Stomach smooth muscle (tissue), 2 donors: ENCODE measurements at regions not wholly inside any gene's neighbourhood (a gene's known extent, or its start where the extent isn't known, plus 50 kb on each side); places are given as distances from the start of the nearest gene placed in this dataset.

Source experiments
- H3K27ac ChIP-seq: one replicate; pipeline ENCODE4 v1.7.0; 2013; ENCODE audit warnings: mild to moderate bottlenecking, low read length, inconsistent platforms
- H3K27me3 ChIP-seq, 2 donors: one replicate each; pipeline ENCODE4 v1.7.0; 2013; ENCODE audit warnings: low read length in 2 of 2; ENCODE audit not compliant: insufficient read depth in 2 of 2, control insufficient read depth in 1 of 2
- H3K36me3 ChIP-seq, 2 donors: one replicate each; pipeline ENCODE4 v1.7.0; 2013; ENCODE audit warnings: low read length in 2 of 2; ENCODE audit not compliant: control insufficient read depth in 2 of 2, insufficient read depth in 2 of 2
- H3K4me1 ChIP-seq: one replicate; pipeline ENCODE4 v1.7.0; 2013; ENCODE audit warnings: low read length; ENCODE audit not compliant: control insufficient read depth, insufficient read depth
- H3K4me3 ChIP-seq, 2 donors: one replicate each; pipeline ENCODE4 v1.7.0; 2013; ENCODE audit warnings: low read length in 2 of 2
- H3K9ac ChIP-seq, 2 donors: one replicate each; pipeline ENCODE4 v1.7.0; 2013; ENCODE audit warnings: low read length in 2 of 2, mild to moderate bottlenecking in 1 of 2
- H3K9me3 ChIP-seq, 2 donors: one replicate each; pipeline ENCODE4 v1.7.0; 2013; ENCODE audit warnings: low read length in 2 of 2; ENCODE audit not compliant: control insufficient read depth in 2 of 2
- donor health status: healthy.
- donor health status: Pancreatic carcinoma.

DNA sequence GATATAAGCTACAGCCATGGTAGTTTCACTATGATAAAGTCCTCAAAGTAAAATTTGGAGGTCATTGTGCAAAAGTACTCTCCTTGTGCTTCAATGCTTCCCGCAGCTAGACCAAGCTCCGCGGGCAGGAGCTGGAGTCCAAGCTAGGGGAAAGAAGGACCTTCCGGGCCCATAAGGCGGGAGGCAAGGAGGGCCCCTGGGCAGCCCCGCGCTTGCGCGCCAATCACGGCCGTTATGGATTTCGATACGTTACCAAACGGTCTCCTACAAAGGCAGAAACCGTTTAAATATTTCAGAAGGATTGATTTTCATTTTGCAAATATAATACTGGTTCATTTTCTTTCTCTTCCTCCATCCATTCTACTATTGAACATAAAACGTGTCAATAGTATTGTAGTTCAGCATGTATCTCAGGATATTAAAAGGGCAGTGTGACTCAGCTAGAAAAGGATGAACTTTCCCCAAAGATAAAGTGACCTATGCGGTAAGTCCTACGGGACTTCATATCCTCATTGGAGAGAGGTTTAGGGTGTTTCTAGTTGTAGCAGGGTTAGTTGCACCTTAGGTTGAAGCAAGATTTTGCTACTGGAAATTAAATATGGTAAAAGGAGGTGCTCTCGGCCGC, 128.0 kb downstream of the KIF20B start:
- H3K36me3 ChIP-seq, result no peaks in the 10 kb centered on the region
- H3K4me1 ChIP-seq, result no peaks in the 10 kb centered on the region
- no peak overlapping the region for H3K9ac ChIP-seq
- H3K4me3 ChIP-seq, result no peak overlapping the region
- no peaks in the 10 kb centered on the region for H3K9me3 ChIP-seq
- H3K27me3 ChIP-seq, result no peaks in the 10 kb centered on the region
- H3K27ac ChIP-seq, result no peak overlapping the region

DNA sequence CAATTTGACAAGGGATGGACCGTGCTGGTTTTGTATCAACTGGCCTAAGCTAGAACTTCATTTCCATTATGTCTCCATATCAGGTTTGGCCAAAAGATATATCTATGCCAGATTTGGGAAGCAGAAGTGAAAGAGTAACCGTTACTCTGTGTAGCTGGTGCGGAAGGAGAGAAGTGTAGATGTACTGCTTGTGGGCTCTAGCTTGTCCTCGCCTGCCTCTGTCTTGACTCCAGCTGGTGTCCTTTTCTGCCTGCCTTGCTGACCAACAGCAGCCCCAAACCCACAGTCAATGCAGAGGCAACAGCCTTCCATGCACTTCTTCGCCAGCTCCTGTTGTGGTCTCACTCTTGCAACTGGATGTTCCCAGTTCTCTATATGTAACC, 128.5 kb downstream of the KIF20B start:
- no peak overlapping the region for H3K27ac ChIP-seq
- H3K4me3 ChIP-seq, result no peak overlapping the region
- H3K9ac ChIP-seq, result no peak overlapping the region
- H3K4me1 ChIP-seq, result no peaks in the 10 kb centered on the region
- no peaks in the 10 kb centered on the region for H3K9me3 ChIP-seq
- no peaks in the 10 kb centered on the region for H3K36me3 ChIP-seq
- no peaks in the 10 kb centered on the region for H3K27me3 ChIP-seq

- H3K4me1 ChIP-seq, result no peaks in the 10 kb centered on the region
- H3K9ac ChIP-seq, result no peak overlapping the region
- H3K4me3 ChIP-seq, result no peak overlapping the region
- no peaks in the 10 kb centered on the region for H3K36me3 ChIP-seq
- no peaks in the 10 kb centered on the region for H3K27me3 ChIP-seq
- no peak overlapping the region for H3K27ac ChIP-seq
- H3K9me3 ChIP-seq, result no peaks in the 10 kb centered on the region
These were observed 129.2 kb downstream of the KIF20B start for GRCh38 chr10:89830624-89831023.

DNA sequence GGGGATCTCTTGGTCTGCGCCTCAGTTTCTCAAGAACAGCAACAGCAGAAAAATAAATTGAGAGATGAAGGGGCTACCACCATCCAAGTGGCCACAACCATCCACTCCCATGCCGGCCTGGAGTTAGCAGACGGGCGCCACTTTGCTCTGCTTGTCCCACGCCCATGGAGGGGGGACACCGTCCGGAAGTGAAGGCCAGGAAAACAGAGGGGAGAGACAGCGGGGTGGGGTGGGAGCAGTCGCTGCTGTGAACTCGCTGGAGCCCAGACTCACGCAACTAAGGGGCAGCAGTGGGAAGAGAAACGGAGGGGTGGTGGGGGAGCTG, 135.4 kb downstream of the KIF20B start:
- no peaks in the 10 kb centered on the region for H3K27me3 ChIP-seq
- peak overlapping the region; percentile 77 to 78 for H3K9ac ChIP-seq
- H3K4me1 ChIP-seq, result peaks cover 6% of the 10 kb centered on the region
- peak overlapping the region; percentile 77 to 86 for H3K4me3 ChIP-seq
- H3K9me3 ChIP-seq, result no peaks in the 10 kb centered on the region
- H3K36me3 ChIP-seq, result no peaks in the 10 kb centered on the region
- H3K27ac ChIP-seq, result peak overlapping the region; percentile 37

DNA sequence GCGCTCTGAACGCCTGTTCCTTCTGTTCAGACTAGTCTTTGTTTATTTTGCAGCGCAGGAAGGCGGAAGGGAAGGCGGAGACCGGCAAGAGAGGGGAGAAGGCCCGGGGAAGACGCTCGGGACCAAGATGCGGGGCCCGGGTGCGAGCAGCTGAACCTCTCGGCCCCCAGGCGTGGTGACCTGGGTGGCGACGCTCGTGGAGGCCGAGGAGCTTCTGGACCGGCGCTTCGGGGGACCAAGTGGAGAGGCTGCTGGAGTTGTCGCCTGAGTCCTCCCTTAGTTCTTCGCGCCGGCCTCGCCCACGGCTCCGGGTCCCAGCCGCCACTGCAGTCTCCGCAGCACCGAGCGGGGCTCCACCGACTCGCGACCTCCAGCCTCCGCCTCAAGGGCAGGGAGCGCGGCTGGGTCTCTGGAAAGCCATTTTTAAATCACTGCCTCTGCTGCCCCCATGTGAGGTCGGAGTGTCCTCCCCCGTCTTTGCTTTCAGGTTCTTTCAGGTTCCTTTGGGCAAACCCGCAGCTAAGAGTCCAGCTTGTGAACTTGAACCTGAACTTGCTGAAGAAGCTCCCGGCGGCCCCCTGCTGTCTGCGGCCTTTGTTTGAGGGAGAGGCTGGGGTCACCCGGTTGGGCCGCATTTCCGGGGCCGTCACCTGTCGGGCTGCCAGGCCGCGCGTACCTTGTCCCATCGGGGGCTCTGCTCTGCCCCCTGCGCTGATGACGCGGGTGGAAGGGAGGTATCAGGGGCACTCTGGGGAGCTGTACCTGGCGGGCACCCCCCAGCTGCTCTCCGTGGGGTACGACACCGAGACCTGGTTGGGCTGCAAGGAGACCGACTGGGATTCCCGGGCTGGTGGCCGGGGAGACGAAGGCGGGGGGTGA, 136.0 kb downstream of the KIF20B start:
- peak overlapping the region; percentile 37 for H3K27ac ChIP-seq
- no peaks in the 10 kb centered on the region for H3K36me3 ChIP-seq
- peaks cover 6% of the 10 kb centered on the region for H3K4me1 ChIP-seq
- H3K9ac ChIP-seq, result peak overlapping the region; percentile 77 to 78
- no peaks in the 10 kb centered on the region for H3K27me3 ChIP-seq
- H3K9me3 ChIP-seq, result no peaks in the 10 kb centered on the region
- H3K4me3 ChIP-seq, result peak overlapping the region; percentile 77 to 86

DNA sequence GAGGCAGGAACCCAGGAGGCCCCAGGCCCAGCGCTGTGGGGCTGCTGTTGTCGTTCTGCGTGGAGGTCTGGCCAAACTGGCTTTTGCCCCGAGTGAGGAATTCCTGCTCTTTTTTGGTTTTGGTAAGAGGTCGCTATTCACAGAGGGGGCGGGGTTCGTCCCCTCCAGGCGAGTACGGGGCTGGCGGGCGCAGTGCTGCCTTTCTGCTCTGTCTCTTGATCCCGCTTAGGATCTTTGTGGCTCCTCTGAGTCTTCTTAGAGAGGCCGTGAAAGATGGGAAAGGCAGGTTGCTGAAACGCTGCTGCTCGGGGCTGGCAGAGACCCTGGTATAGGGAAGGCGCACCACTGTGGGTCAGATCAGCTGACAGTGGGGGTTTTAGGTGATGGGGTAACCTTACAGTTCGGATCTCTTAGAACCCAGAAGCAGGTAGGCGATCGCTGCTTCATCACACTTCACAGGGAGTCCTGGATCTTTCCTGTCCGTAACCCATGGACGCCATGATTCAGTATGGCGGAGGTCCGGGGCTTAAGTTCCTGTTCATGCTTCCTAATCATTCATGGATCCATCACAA, 136.7 kb downstream of the KIF20B start:
- H3K9ac ChIP-seq, result peak overlapping the region; percentile 77 to 78
- peak overlapping the region; percentile 37 for H3K27ac ChIP-seq
- no peaks in the 10 kb centered on the region for H3K27me3 ChIP-seq
- H3K4me3 ChIP-seq, result peak overlapping the region; percentile 77 to 86
- H3K9me3 ChIP-seq, result no peaks in the 10 kb centered on the region
- no peaks in the 10 kb centered on the region for H3K36me3 ChIP-seq
- H3K4me1 ChIP-seq, result peaks cover 6% of the 10 kb centered on the region

DNA sequence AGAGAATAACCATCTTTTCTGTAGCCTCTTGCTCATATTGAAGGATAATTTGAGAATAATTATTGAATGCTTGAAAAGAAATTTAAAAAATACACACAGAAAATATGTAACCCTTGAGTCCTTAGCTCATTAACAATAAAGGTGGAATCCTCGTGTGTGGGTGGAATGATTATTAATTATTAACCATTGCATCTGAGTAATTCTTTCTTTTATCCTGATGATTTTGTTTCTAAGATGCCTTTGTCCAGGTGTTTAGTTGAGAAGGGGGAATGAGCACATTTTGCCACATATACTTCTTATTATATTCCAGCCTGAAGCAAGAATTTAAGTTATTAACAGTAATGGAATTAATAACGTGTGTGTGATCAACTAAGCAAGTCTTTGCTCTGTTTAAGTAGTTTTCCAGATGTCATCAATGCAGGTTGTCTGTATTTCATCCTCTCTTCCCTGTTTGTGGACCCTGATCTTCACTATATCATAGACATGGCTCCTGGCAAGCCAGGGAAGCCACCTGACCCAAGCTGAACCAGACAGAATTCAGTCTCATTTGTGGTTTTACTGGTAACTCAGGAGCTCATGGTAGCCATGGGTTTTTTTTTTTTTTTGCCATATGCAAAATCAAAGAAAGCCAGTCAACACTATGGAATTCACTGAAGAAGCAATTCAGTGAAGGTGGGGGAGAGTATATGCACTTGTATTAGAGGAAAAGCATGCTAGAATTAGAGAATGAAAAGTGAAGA, 144.3 kb downstream of the KIF20B start:
- Histone ChIP-seq H3K36me3 (no peaks in the 10 kb centered on the region), H3K4me1 (no peaks in the 10 kb centered on the region), H3K4me3 (no peak overlapping the region), H3K9me3 (no peaks in the 10 kb centered on the region), H3K27ac (no peak overlapping the region), H3K9ac (no peak overlapping the region), H3K27me3 (peaks cover 0 to 2% of the 10 kb centered on the region in 2 donors)

DNA sequence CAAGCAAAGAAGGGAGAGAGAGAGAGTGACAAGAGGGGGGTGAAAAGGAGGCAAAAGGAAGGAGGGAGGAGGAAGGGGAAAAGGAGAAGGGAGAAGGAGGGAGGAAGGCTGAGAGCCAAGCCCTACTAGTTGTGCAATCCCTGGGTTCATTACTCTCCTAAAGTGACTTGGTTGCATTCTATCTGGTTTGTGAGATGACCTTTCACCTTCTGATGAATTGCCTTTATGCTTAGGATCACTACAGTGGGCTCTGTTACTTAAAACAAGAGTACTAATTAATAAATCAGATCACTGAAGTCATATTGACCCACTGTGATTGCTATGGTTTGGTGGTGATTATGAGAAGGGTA, 144.9 kb downstream of the KIF20B start:
- Histone ChIP-seq H3K4me3 (no peak overlapping the region), H3K36me3 (no peaks in the 10 kb centered on the region), H3K27ac (no peak overlapping the region), H3K27me3 (peaks cover 0 to 2% of the 10 kb centered on the region in 2 donors), H3K9ac (no peak overlapping the region), H3K9me3 (no peaks in the 10 kb centered on the region), H3K4me1 (no peaks in the 10 kb centered on the region)

GRCh38 chr10:89846786-89847185, 145.4 kb downstream of the KIF20B start:
- H3K9ac ChIP-seq, result no peak overlapping the region
- H3K4me1 ChIP-seq, result no peaks in the 10 kb centered on the region
- H3K9me3 ChIP-seq, result no peaks in the 10 kb centered on the region
- peaks cover 0 to 2% of the 10 kb centered on the region in 2 donors for H3K27me3 ChIP-seq
- no peak overlapping the region for H3K4me3 ChIP-seq
- H3K27ac ChIP-seq, result no peak overlapping the region
- H3K36me3 ChIP-seq, result no peaks in the 10 kb centered on the region

DNA sequence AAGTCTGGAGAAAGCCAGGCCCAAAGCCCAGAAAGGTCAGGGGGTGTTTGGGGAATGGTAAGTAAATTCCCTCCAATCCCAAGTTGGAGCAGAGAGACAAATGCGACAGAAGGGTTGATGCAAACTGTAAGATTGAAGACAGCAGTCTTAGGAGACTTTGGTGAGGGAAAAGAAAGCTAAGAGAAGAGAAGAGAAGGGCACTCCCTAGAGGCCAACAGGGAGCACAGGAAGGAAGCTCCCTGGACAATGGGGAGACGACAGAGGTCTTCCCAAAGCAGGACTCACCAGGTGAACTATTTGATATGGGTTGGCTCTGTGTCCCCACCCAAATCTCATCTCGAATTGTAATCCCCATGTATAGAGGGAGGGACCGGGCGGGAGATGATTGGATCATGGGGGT, 151.5 kb downstream of the KIF20B start:
- Histone ChIP-seq H3K4me3 (no peak overlapping the region), H3K4me1 (no peaks in the 10 kb centered on the region), H3K36me3 (no peaks in the 10 kb centered on the region), H3K9ac (no peak overlapping the region), H3K27ac (no peak overlapping the region), H3K9me3 (no peaks in the 10 kb centered on the region), H3K27me3 (peaks cover 0 to 2% of the 10 kb centered on the region in 2 donors)
